H9 (cell line): ENCODE measurements at regions not wholly inside any gene's neighbourhood (a gene's known extent, or its start where the extent isn't known, plus 50 kb on each side); places are given as distances from the start of the nearest gene placed in this dataset.

Experiments
- DNase-seq: peaks from one replicate; pipeline ENCODE4 v3.0.0-alpha.2; 2017
- H2AFZ ChIP-seq: one replicate; pipeline ENCODE4 v1.6.1; 2013; ENCODE audit warnings: mild to moderate bottlenecking, low read length, control low read depth, moderate library complexity
- H2AK5ac ChIP-seq: 2 replicates; pipeline ENCODE4 v1.6.1; 2013; ENCODE audit warnings: low read length, control low read depth, mixed read lengths; ENCODE audit not compliant: insufficient read length
- H2BK120ac ChIP-seq: one replicate; pipeline ENCODE4 v1.6.1; 2013; ENCODE audit warnings: low read depth, mild to moderate bottlenecking, low read length, control low read depth, inconsistent platforms; ENCODE audit not compliant: poor library complexity, severe bottlenecking
- H2BK12ac ChIP-seq: 2 replicates; pipeline ENCODE4 v1.6.1; 2013; ENCODE audit warnings: low read length, control low read depth, mixed read lengths, low read depth; ENCODE audit not compliant: insufficient read length
- H2BK15ac ChIP-seq: 2 replicates; pipeline ENCODE4 v1.6.1; 2013; ENCODE audit warnings: low read depth, low read length, control low read depth
- H2BK20ac ChIP-seq: one replicate; pipeline ENCODE4 v1.6.1; 2013; ENCODE audit warnings: low read depth, mild to moderate bottlenecking, low read length, control low read depth, inconsistent platforms; ENCODE audit not compliant: poor library complexity, severe bottlenecking
- H2BK5ac ChIP-seq: 2 replicates; pipeline ENCODE4 v1.6.1; 2013; ENCODE audit warnings: low read length, control low read depth, mixed read lengths; ENCODE audit not compliant: insufficient read length
- H3K14ac ChIP-seq: 2 replicates; pipeline ENCODE4 v1.6.1; 2013; ENCODE audit warnings: low read length, control low read depth; ENCODE audit not compliant: insufficient read depth
- H3K18ac ChIP-seq: 2 replicates; pipeline ENCODE4 v1.6.1; 2013; ENCODE audit warnings: low read depth, mild to moderate bottlenecking, mixed read lengths, low read length, control low read depth; ENCODE audit not compliant: insufficient read length
- H3K23ac ChIP-seq: 2 replicates; pipeline ENCODE4 v1.6.1; 2013; ENCODE audit warnings: low read length, control low read depth, mixed read lengths, low read depth; ENCODE audit not compliant: insufficient read length
- H3K23me2 ChIP-seq: 2 replicates; pipeline ENCODE4 v1.6.1; 2013; ENCODE audit warnings: low read depth, mild to moderate bottlenecking, mixed read lengths, low read length, control low read depth; ENCODE audit not compliant: insufficient read length, poor library complexity, severe bottlenecking
- H3K27ac ChIP-seq: 2 replicates; pipeline ENCODE4 v1.5.1; 2013; ENCODE audit warnings: low read length, control low read depth, mixed read lengths, low read depth; ENCODE audit not compliant: insufficient read length
- H3K27me3 ChIP-seq: 2 replicates; pipeline ENCODE4 v1.6.1; 2013; ENCODE audit warnings: low read length, control low read depth, inconsistent platforms; ENCODE audit not compliant: insufficient read depth
- H3K4ac ChIP-seq: 2 replicates; pipeline ENCODE4 v1.6.1; 2013; ENCODE audit warnings: low read depth, mild to moderate bottlenecking, control low read depth, inconsistent platforms, low read length, moderate library complexity
- H3K4me1 ChIP-seq: 2 replicates; pipeline ENCODE4 v1.6.1; 2013; ENCODE audit warnings: low read length, control low read depth, inconsistent platforms; ENCODE audit not compliant: insufficient read depth
- H3K4me2 ChIP-seq: 2 replicates; pipeline ENCODE4 v1.6.1; 2013; ENCODE audit warnings: low read length, control low read depth, mixed read lengths; ENCODE audit not compliant: insufficient read length, insufficient read depth
- H3K56ac ChIP-seq: 2 replicates; pipeline ENCODE4 v1.6.1; 2013; ENCODE audit warnings: low read depth, mild to moderate bottlenecking, mixed read lengths, low read length, control low read depth; ENCODE audit not compliant: insufficient read length
- H3K79me1 ChIP-seq: 2 replicates; pipeline ENCODE4 v1.6.1; 2013; ENCODE audit warnings: low read depth, mild to moderate bottlenecking, moderate library complexity, low read length, control low read depth, inconsistent platforms; ENCODE audit not compliant: insufficient read depth, poor library complexity, severe bottlenecking
- H3K79me2 ChIP-seq: 2 replicates; pipeline ENCODE4 v1.6.1; 2013; ENCODE audit warnings: low read length, control low read depth, inconsistent platforms; ENCODE audit not compliant: insufficient read depth
- H3K9ac ChIP-seq: 2 replicates; pipeline ENCODE4 v1.6.1; 2013; ENCODE audit warnings: low read length, control low read depth, mixed read lengths; ENCODE audit not compliant: insufficient read length; ENCODE audit errors: extremely low read depth
- H3K9me3 ChIP-seq: one replicate; pipeline ENCODE4 v1.6.1; 2013; ENCODE audit warnings: low read depth, low read length, inconsistent platforms; ENCODE audit not compliant: control insufficient read depth
- H3T11ph ChIP-seq: one replicate; pipeline ENCODE4 v1.6.1; 2013; ENCODE audit warnings: mild to moderate bottlenecking, low read length, control low read depth, inconsistent platforms
- H4K20me1 ChIP-seq: one replicate; pipeline ENCODE4 v1.6.1; 2013; ENCODE audit not compliant: control insufficient read depth, insufficient read length, insufficient read depth
- H4K5ac ChIP-seq: 2 replicates; pipeline ENCODE4 v1.6.1; 2013; ENCODE audit warnings: low read depth, mild to moderate bottlenecking, mixed read lengths, low read length, control low read depth; ENCODE audit not compliant: insufficient read length
- H4K8ac ChIP-seq: replicated peaks from 2 replicates; pipeline ENCODE4 v1.6.1; 2013; ENCODE audit warnings: low read length, control low read depth, mixed read lengths, low read depth; ENCODE audit not compliant: insufficient read length
- H4K91ac ChIP-seq: 2 replicates; pipeline ENCODE4 v1.6.1; 2013; ENCODE audit warnings: low read depth, mild to moderate bottlenecking, moderate library complexity, mixed read lengths, low read length, control low read depth; ENCODE audit not compliant: insufficient read length
- H3K27ac Mint-ChIP-seq, 3 experiments: 2 replicates in 2 of 3; 3 replicates in 1 of 3; pipeline ENCODE4 v1.8.0; 2020 to 2021; ENCODE audit warnings: mixed read lengths in 3 of 3, mild to moderate bottlenecking in 1 of 3, moderate library complexity in 1 of 3
- H3K27me3 Mint-ChIP-seq: 2 replicates; pipeline ENCODE4 v1.8.0; 2021; ENCODE audit warnings: low read depth, mild to moderate bottlenecking, moderate library complexity, mixed read lengths
- H3K36me3 Mint-ChIP-seq, 3 experiments: 2 replicates in 2 of 3; 3 replicates in 1 of 3; pipeline ENCODE4 v1.8.0; 2020 to 2021; ENCODE audit warnings: low read depth in 3 of 3, mixed read lengths in 3 of 3; ENCODE audit not compliant: insufficient read depth in 1 of 3
- H3K4me1 Mint-ChIP-seq, 2 experiments: 2 replicates each; pipeline ENCODE4 v1.8.0; 2020; ENCODE audit warnings: mixed read lengths in 2 of 2
- H3K4me3 Mint-ChIP-seq, 2 experiments: 2 replicates in 1 of 2; 3 replicates in 1 of 2; pipeline ENCODE4 v1.8.0; 2020 to 2021; ENCODE audit warnings: mild to moderate bottlenecking in 2 of 2, mixed read lengths in 2 of 2, moderate library complexity in 1 of 2
- H3K9me3 Mint-ChIP-seq, 2 experiments: 2 replicates in 1 of 2; 3 replicates in 1 of 2; pipeline ENCODE4 v1.8.0; 2020; ENCODE audit warnings: mild to moderate bottlenecking in 2 of 2, mixed read lengths in 2 of 2, moderate library complexity in 1 of 2
- CTCF ChIP-seq: fragments of 200-600 bp; sonication (generic); conservative IDR thresholded peaks from 3 replicates; pipeline ENCODE4 v1.8.0; 2021; ENCODE audit warnings: antibody characterized with exemption, mild to moderate bottlenecking
- WGBS: extraction: QIAGEN DNeasy Blood & Tissue Kit; methylation state at CpG from one replicate; pipeline ENCODE4 v1.1.7; 2013; ENCODE audit warnings: missing lambda C conversion rate, low lambda C conversion rate, mixed read lengths; ENCODE audit not compliant: insufficient read length; ENCODE audit errors: extremely low coverage; 5-methylcytosine and 5-hydroxymethylcytosine counted together

GRCh38 chr13:78383899-78384298 is 219.5 kb downstream of the POU4F1 start:
- no peak for DNase-seq
- H3K23ac ChIP-seq: no peak overlapping the region
- no peak overlapping the region for H2BK5ac ChIP-seq
- TF ChIP-seq CTCF: no peak
- no peak overlapping the region for H3K14ac ChIP-seq
- H3K27me3 Mint-ChIP-seq: no peaks in the 10 kb centered on the region
- H3K9me3 Mint-ChIP-seq: no peaks in the 10 kb centered on the region
- H3K9me3 ChIP-seq: no peaks in the 10 kb centered on the region
- no peak overlapping the region for H3K9ac ChIP-seq
- H3K4me1 ChIP-seq: no peaks in the 10 kb centered on the region; the same call in 1 of the 2 replicates
- 0 out of 2 replicates have a peak, but pooled peaks cover 2% of the 10 kb centered on the region for H3K79me2 ChIP-seq
- H3K56ac ChIP-seq: no peak overlapping the region
- H4K20me1 ChIP-seq: no peaks in the 10 kb centered on the region
- H3K27ac Mint-ChIP-seq: no peak overlapping the region
- no peak overlapping the region for H3K27ac ChIP-seq
- no peak overlapping the region for H2BK120ac ChIP-seq
- no peak overlapping the region for H2AFZ ChIP-seq
- WGBS: no CpG with 5 or more reads among the region's 1 CpG
- H3K4ac ChIP-seq: no peak overlapping the region
- H3K18ac ChIP-seq: no peak overlapping the region
- no peak overlapping the region for H3K4me2 ChIP-seq
- no peaks in the 10 kb centered on the region for H3K27me3 ChIP-seq
- H4K91ac ChIP-seq: no peak overlapping the region
- no peak overlapping the region for H2BK20ac ChIP-seq
- no peak overlapping the region for H4K8ac ChIP-seq
- H3T11ph ChIP-seq: no peak overlapping the region
- no peak overlapping the region for H2BK15ac ChIP-seq
- H3K79me1 ChIP-seq: no peaks in the 10 kb centered on the region
- no peak overlapping the region for H4K5ac ChIP-seq
- no peak overlapping the region for H2BK12ac ChIP-seq
- peaks cover 12 to 13% of the 10 kb centered on the region in 2 experiments for H3K4me1 Mint-ChIP-seq
- no peak overlapping the region; a peak in 1 of 5 replicates for H3K4me3 Mint-ChIP-seq
- H3K23me2 ChIP-seq: no peaks in the 10 kb centered on the region
- H3K36me3 Mint-ChIP-seq: no peaks in the 10 kb centered on the region; a peak in 1 of 7 replicates
- H2AK5ac ChIP-seq: no peak overlapping the region
